ENCODE measurements at regions not wholly inside any gene's neighbourhood (a gene's known extent, or its start where the extent isn't known, plus 50 kb on each side); places are given as distances from the start of the nearest gene placed in this dataset.

DNA sequence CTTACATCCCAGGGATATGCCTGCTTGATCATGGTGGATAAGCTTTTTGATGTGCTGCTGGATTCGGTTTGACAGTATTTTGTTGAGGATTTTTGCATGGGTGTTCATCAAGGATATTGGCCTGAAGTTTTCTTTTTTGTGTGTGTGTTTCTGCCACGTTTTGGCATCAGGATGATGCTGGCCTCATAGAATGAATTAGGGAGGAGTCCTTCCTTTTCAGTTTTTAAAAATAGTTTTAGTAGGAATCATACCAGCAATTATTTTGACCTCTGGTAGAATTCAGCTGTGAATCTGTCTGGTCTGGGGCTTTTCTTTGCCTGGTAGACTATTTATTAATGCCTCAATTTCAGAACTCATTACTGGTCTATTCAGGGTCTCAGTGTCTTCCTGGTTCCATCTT lies 362.4 kb downstream of the JRKL start:
- no peaks in the 10 kb centered on the region for H3K36me3 ChIP-seq (ENCODE audit: low read depth)
- H3K27ac ChIP-seq, result no peak overlapping the region
- POLR2A ChIA-PET (ENCODE audit: unreplicated experiment), result no interaction called here
- peaks cover 10% of the 10 kb centered on the region; the same call in 1 of the 2 replicates for H3K4me1 ChIP-seq (replicated peaks; ENCODE audit: insufficient read depth)
- no peaks in the 10 kb centered on the region; the same call in 1 of the 2 replicates for H3F3A ChIP-seq (ENCODE audit: insufficient read depth, low read depth)
- no peaks in the 10 kb centered on the region for H3K27me3 ChIP-seq (ENCODE audit: insufficient read depth, low read depth)
- no peaks in the 10 kb centered on the region for H3K9me2 ChIP-seq (ENCODE audit: insufficient read depth)
- H3K4me2 ChIP-seq, result no peak overlapping the region
- H3K4me3 ChIP-seq, result no peak overlapping the region
- CTCF ChIA-PET, result no interaction called here
- H2AFZ ChIP-seq, result no peak overlapping the region
- no peak for DNase-seq
- H3K9me3 ChIP-seq (ENCODE audit: insufficient read depth, low read depth), result no peaks in the 10 kb centered on the region
- no peaks in the 10 kb centered on the region for H3K79me2 ChIP-seq (ENCODE audit: low read depth)
- H4K20me1 ChIP-seq (ENCODE audit: insufficient read depth), result no peaks in the 10 kb centered on the region
- intact Hi-C loops (cut with micrococcal nuclease; ENCODE audit: unreplicated experiment), result no loop called here
- TF ChIP-seq, protein P1, sequence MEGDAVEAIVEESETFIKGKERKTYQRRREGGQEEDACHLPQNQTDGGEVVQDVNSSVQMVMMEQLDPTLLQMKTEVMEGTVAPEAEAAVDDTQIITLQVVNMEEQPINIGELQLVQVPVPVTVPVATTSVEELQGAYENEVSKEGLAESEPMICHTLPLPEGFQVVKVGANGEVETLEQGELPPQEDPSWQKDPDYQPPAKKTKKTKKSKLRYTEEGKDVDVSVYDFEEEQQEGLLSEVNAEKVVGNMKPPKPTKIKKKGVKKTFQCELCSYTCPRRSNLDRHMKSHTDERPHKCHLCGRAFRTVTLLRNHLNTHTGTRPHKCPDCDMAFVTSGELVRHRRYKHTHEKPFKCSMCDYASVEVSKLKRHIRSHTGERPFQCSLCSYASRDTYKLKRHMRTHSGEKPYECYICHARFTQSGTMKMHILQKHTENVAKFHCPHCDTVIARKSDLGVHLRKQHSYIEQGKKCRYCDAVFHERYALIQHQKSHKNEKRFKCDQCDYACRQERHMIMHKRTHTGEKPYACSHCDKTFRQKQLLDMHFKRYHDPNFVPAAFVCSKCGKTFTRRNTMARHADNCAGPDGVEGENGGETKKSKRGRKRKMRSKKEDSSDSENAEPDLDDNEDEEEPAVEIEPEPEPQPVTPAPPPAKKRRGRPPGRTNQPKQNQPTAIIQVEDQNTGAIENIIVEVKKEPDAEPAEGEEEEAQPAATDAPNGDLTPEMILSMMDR (conservative IDR thresholded peaks at IDR 0.05), result no peak
- no peak for TF ChIP-seq EZH2 (IDR thresholded peaks at IDR 0.05; ENCODE audit: low read depth)
- no TSS peak for BruUV-seq (replicated peaks)

DNA sequence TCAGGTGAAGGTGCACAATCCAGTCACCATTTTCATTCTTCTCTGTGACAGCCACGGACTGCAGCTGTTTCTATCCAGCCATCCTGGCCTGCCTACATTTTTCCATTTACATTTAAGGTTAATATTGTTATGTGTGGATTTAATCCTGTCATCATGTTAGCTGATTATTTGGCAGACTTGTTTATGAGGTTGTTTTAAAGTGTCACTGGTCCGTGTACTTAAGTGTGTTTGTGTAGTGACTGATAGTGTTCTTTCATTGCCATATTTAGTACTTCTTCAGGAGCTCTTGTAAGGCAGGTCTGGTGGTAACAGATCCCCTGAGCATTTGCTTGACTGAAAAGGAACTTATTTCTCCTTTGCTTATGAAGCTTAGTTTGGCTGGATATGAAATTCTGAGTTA lies 364.2 kb downstream of the JRKL start:
- Histone ChIP-seq H3K36me3 (ENCODE audit: low read depth) (no peaks in the 10 kb centered on the region), H4K20me1 (ENCODE audit: insufficient read depth) (no peaks in the 10 kb centered on the region), H3K27ac (no peak overlapping the region), H3K4me2 (no peak overlapping the region), H3K79me2 (ENCODE audit: low read depth) (no peaks in the 10 kb centered on the region), H2AFZ (no peak overlapping the region), H3K9me2 (ENCODE audit: insufficient read depth) (0 out of 2 replicates have a peak, but pooled peaks cover 4% of the 10 kb centered on the region), H3K4me1 (replicated peaks; ENCODE audit: insufficient read depth) (peaks cover 2% of the 10 kb centered on the region; the same call in 1 of the 2 replicates), H3K27me3 (ENCODE audit: insufficient read depth, low read depth) (no peaks in the 10 kb centered on the region), H3K9me3 (ENCODE audit: insufficient read depth, low read depth) (no peaks in the 10 kb centered on the region), H3F3A (ENCODE audit: insufficient read depth, low read depth) (no peaks in the 10 kb centered on the region), H3K4me3 (no peak overlapping the region)
- ChIA-PET POLR2A (ENCODE audit: unreplicated experiment) (no interaction called here), CTCF (no interaction called here)
- no peak for DNase-seq
- BruUV-seq (replicated peaks), result no TSS peak
- intact Hi-C loops (cut with micrococcal nuclease; ENCODE audit: unreplicated experiment), result no loop called here
- TF ChIP-seq, protein P1 (conservative IDR thresholded peaks at IDR 0.05), result no peak
- TF ChIP-seq EZH2 (IDR thresholded peaks at IDR 0.05; ENCODE audit: low read depth), result no peak

DNA sequence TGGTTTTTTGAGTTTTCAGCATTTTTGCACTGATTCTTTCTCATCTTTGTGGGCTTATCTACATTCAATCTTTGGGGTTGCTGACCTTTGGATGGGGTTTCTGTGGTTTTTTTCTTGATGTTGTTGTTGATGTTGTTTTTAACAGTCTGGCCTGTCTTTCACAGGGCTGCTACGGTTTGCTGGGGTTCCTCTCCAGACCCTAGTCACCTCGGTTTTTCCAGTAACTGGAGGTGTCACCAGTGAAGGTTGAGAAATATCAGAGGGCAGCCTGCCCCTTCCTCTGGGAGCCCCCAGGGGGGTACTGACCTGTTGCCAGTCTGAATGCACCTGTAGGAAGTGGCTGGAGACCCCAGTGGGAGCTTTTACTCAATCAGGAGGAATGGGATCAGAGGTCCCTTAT lies 365.4 kb downstream of the JRKL start:
- no peak overlapping the region for H3K27ac ChIP-seq
- no peaks in the 10 kb centered on the region for H3F3A ChIP-seq (ENCODE audit: insufficient read depth, low read depth)
- DNase-seq, result no peak
- no peak overlapping the region for H3K4me2 ChIP-seq
- POLR2A ChIA-PET (ENCODE audit: unreplicated experiment), result no interaction called here
- H4K20me1 ChIP-seq (ENCODE audit: insufficient read depth), result no peaks in the 10 kb centered on the region
- no peaks in the 10 kb centered on the region for H3K79me2 ChIP-seq (ENCODE audit: low read depth)
- 0 out of 2 replicates have a peak, but pooled peaks cover 4% of the 10 kb centered on the region for H3K9me2 ChIP-seq (ENCODE audit: insufficient read depth)
- H3K36me3 ChIP-seq (ENCODE audit: low read depth), result no peaks in the 10 kb centered on the region
- H3K4me3 ChIP-seq, result no peak overlapping the region
- no peak overlapping the region for H2AFZ ChIP-seq
- TF ChIP-seq, protein P1 (conservative IDR thresholded peaks at IDR 0.05), result no peak
- TF ChIP-seq EZH2 (IDR thresholded peaks at IDR 0.05; ENCODE audit: low read depth), result no peak
- H3K9me3 ChIP-seq (ENCODE audit: insufficient read depth, low read depth), result no peaks in the 10 kb centered on the region
- intact Hi-C loops (cut with micrococcal nuclease; ENCODE audit: unreplicated experiment), result no loop called here
- no TSS peak for BruUV-seq (replicated peaks)
- H3K27me3 ChIP-seq (ENCODE audit: insufficient read depth, low read depth), result no peaks in the 10 kb centered on the region
- no peaks in the 10 kb centered on the region for H3K4me1 ChIP-seq (replicated peaks; ENCODE audit: insufficient read depth)
- CTCF ChIA-PET, result no interaction called here

Data from PC-9 (cell line).